ENCODE measurements at regions not wholly inside any gene's neighbourhood (a gene's known extent, or its start where the extent isn't known, plus 50 kb on each side); places are given as distances from the start of the nearest gene placed in this dataset.
A peak's percentile ranks its signal among the peaks of the same experiment; 100 is the strongest.

DNA sequence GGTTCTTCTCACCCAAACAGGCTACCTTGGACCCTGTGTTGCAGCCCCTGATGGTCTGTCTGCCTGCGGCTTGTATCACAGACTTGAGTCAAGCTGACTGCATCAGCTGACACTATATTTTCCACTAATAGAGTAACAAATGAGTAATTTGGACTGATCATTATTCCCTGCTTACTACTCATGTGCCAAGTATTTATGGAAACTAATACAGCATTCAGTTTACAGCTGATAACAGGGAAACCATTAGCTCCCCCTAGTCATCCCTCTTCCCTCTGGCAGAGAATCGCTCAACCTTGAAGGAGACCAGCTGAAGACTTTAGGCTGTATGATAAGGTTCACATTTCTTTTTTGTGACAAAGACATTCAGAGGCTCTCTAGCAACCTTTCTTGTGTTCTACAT is 116.6 kb upstream of the SYT6 start:
- Mint-ChIP-seq H3K36me3 (ENCODE audit: low read depth) (no peaks in the 10 kb centered on the region), H3K9me3 (peaks cover 4% of the 10 kb centered on the region), H3K4me3 (no peak overlapping the region), H3K27ac (no peak overlapping the region), H3K27me3 (peaks cover 18% of the 10 kb centered on the region), H3K4me1 (no peaks in the 10 kb centered on the region)
- ATAC-seq (replicated peaks): no peak

DNA sequence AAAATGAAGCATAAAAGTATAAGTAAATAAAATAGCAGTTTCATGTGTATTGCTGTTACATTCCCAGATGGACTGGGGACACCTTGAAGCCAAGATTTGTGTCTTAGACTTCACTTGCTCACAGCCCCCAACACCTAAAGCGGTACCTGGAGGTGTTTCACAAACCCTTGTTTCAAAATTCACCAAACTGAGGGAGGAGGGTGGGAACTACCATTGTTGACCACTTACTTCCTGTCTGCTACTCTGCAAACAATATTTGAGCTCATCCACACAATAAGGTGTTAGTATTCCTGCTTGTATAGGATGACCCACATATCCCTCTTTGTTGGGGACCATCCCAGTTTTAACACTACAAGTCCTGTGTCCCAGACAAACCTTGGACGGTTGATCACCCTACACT is 115.9 kb upstream of the SYT6 start:
- no peak for ATAC-seq (replicated peaks)
- Mint-ChIP-seq H3K4me1 (no peaks in the 10 kb centered on the region), H3K27ac (no peak overlapping the region), H3K4me3 (no peak overlapping the region), H3K27me3 (peaks cover 20% of the 10 kb centered on the region), H3K9me3 (peaks cover 4% of the 10 kb centered on the region), H3K36me3 (ENCODE audit: low read depth) (no peaks in the 10 kb centered on the region)

DNA sequence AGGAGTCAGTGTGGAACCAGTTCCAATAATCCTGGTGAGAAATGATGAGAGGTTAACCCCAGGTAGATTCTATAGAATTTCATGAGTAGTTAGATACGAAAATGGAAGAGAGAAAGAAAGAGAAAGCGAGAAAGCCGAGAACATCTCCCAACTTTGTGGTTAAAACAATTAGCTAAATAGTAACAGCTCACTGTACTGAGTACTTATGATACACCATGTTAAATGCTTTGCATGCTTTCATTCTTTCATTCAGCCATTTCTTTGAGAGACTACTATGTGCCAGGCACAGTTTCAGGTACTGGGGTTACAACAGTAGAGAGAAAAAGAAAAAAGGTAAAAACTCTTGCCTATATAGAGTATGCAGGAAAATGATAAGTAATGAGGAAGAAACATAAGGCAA is 109.7 kb upstream of the SYT6 start:
- no peaks in the 10 kb centered on the region for H3K36me3 Mint-ChIP-seq (ENCODE audit: low read depth)

DNA sequence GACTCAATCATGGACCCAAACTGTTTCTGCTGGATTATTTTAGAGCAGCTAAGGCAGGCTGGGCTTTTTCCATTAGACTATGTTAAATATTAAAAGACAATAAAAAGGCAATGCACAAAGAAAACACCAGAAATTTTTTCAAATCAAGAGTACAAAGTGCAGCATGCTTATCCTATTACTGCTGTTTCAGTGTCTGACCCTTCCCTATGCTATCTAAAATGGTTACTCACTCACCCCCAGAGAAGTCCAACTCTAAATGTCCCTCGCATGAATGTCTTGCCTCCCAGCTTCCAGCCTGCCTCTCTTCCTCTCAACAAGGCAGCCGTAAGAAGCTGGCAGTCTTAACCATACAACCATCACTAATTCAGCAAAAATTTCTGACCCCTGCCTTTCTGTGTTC is 108.7 kb upstream of the SYT6 start:
- no peak for ATAC-seq (replicated peaks)
- Mint-ChIP-seq H3K9me3 (peaks cover 4% of the 10 kb centered on the region), H3K27ac (no peak overlapping the region), H3K36me3 (ENCODE audit: low read depth) (no peaks in the 10 kb centered on the region), H3K4me1 (no peaks in the 10 kb centered on the region), H3K4me3 (no peak overlapping the region), H3K27me3 (peaks cover 16% of the 10 kb centered on the region)

More for the DNA sequence above, 109.7 kb upstream of the SYT6 start:
- no peak overlapping the region for H3K27ac Mint-ChIP-seq
- H3K9me3 Mint-ChIP-seq: peaks cover 4% of the 10 kb centered on the region
- H3K4me1 Mint-ChIP-seq: no peaks in the 10 kb centered on the region
- peaks cover 16% of the 10 kb centered on the region for H3K27me3 Mint-ChIP-seq
- peak; percentile 84 for ATAC-seq (replicated peaks)
- H3K4me3 Mint-ChIP-seq: no peak overlapping the region

DNA sequence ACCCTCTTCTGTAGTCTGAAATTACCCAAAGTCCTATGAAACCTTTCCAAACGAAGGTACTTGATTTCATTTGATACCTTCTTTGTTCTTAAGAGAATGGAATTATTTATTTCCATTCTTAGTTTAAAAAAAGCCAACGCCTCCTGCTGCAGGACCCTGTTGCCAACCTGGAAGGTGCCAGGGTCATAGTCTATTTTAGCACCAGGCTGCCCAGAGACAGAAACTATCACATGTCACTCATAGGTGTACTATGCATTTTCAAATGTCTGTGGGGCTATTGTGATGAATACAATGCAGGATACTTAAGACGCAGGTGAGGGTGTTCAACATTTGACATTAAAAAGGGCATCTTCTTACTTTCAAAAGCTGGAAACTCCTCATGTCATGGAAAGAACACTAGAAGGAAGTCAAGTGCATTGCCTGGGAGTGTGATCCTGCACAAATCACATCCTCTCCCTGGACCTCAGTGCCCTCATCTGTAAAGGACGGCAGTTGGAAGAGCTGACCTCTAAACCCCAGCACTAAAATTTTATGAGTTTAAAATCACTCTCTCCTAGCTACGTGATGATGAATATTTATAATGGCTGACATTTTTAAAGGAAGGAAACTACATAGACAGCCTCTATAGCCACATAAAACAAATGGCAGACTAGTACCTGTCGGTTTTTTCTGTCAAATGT is 107.3 kb upstream of the SYT6 start:
- no peaks in the 10 kb centered on the region for H3K36me3 Mint-ChIP-seq (ENCODE audit: low read depth)
- H3K4me1 Mint-ChIP-seq: no peaks in the 10 kb centered on the region
- H3K27me3 Mint-ChIP-seq: peaks cover 7% of the 10 kb centered on the region
- H3K4me3 Mint-ChIP-seq: no peak overlapping the region
- ATAC-seq (replicated peaks): no peak
- H3K9me3 Mint-ChIP-seq: no peaks in the 10 kb centered on the region
- H3K27ac Mint-ChIP-seq: no peak overlapping the region

DNA sequence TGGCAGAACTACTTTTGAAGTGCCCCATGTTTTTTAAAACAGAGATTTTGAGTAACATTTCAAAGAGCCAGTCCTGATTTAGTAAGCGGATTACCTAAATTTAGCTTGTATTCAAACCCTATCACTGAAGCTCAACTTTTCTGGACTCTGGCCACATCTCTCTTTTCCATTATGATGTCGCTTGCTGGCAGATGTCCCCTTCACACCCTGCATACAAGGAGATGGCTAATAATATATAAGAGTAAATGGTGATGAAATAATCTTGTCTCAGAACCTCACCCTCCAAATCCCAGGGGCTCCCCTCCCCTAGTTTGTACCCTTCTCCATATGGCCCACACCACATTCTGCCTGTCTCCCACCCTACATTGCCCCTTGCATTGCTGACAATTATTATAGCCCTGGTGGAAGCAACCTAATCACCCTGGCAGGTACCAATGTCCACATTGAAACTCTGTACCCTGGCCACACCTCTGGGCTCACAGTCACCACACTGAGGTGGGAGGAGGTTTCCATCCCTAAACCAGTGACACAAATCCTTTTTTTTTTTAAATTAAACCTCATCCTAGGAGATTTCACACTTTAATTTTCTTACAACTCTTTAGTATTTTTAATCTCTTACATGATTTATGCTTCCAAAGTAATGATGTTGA is 106.0 kb upstream of the SYT6 start:
- Mint-ChIP-seq H3K9me3 (no peaks in the 10 kb centered on the region), H3K27ac (no peak overlapping the region), H3K27me3 (no peaks in the 10 kb centered on the region), H3K4me1 (no peaks in the 10 kb centered on the region), H3K4me3 (no peak overlapping the region), H3K36me3 (ENCODE audit: low read depth) (no peaks in the 10 kb centered on the region)
- ATAC-seq (replicated peaks): no peak

DNA sequence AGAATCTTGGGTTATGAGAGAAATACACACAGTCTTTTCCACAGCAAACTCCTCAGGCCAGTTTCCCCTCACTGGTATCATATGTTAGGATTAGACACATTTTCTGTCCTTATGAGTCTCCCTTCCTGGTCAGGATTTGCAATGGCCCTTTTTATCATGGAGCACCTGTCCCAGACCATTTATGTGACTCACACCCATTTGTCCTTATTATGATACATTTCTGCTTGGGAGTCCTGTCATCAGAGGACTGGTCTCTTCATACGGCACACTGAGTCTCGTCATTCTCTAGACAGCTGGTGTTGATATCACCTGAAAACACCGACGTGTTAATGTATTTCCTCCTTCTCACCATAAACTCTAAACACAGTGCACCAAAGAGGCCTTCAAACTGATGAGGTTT is 105.0 kb upstream of the SYT6 start:
- ATAC-seq (replicated peaks): no peak
- Mint-ChIP-seq H3K36me3 (ENCODE audit: low read depth) (no peaks in the 10 kb centered on the region), H3K4me1 (no peaks in the 10 kb centered on the region), H3K27ac (no peak overlapping the region), H3K4me3 (no peak overlapping the region), H3K9me3 (no peaks in the 10 kb centered on the region), H3K27me3 (no peaks in the 10 kb centered on the region)

DNA sequence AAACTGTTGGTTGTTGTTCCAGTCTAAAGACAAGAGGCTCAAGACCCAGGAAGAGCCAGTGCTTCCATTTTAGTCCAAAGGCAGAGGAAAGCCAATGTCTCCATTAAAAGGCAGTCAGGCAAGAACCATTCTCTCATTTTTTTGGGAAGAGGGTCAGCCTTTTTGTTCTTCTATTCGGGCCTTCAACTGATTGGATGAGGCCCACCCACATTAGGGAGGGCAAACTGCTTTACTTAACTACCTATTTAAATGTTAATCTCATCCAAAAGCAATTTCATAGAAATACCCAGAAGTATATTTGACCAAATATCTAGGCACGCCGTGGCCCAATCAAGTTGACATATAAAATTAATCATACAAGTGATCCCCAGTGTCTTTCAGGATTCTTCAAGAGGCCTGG is 104.4 kb upstream of the SYT6 start:
- Mint-ChIP-seq H3K4me3 (no peak overlapping the region), H3K27me3 (no peaks in the 10 kb centered on the region), H3K27ac (no peak overlapping the region), H3K4me1 (no peaks in the 10 kb centered on the region), H3K9me3 (no peaks in the 10 kb centered on the region), H3K36me3 (ENCODE audit: low read depth) (no peaks in the 10 kb centered on the region)
- no peak for ATAC-seq (replicated peaks)

DNA sequence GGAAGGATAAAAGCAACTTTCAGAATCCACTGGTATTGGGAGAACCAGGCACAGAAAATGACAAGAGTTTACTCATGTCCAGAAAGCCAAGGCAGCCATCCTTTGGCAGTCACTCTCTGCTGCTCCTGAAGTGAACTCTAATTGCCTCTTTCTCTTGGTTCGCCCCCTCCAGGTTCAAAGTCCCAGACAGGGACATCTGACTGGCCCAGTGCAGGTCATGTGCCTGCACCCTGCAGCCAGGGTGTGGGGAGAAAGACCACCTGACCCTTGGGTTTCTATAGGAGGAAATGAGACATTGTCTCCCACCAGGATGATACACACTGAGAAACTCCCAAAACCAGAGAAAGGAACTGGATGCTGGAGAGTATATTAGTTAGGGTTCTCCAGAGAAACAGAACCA is 103.9 kb upstream of the SYT6 start:
- Mint-ChIP-seq H3K36me3 (ENCODE audit: low read depth) (no peaks in the 10 kb centered on the region), H3K27me3 (no peaks in the 10 kb centered on the region)

DNA sequence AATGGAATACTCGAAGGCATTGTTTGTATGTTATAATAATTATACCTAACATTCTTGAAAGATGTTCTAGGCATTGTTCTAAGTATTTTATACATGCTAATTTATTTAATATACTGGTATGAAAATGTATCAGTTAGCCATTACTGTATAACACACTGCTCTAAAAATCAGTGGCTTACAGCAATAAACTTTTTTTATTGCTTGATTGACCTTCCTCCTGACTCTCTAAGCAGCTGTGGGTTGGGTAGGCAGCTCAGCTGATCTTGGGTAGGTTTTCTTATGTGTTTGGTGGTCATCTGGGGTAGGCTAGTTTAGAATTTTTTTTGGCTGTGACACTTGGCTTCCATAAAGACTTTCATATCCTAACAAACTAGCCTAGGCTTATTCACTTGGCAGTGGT is 100.2 kb upstream of the SYT6 start:
- peaks cover 4% of the 10 kb centered on the region for H3K4me1 Mint-ChIP-seq
- H3K36me3 Mint-ChIP-seq (ENCODE audit: low read depth): no peaks in the 10 kb centered on the region
- H3K9me3 Mint-ChIP-seq: peaks cover 4% of the 10 kb centered on the region
- H3K27ac Mint-ChIP-seq: no peak overlapping the region
- no peak overlapping the region for H3K4me3 Mint-ChIP-seq
- no peak for ATAC-seq (replicated peaks)
- H3K27me3 Mint-ChIP-seq: no peaks in the 10 kb centered on the region

More for the DNA sequence above, 103.9 kb upstream of the SYT6 start:
- no peak overlapping the region for H3K27ac Mint-ChIP-seq
- ATAC-seq (replicated peaks): no peak
- peaks cover under 1% of the 10 kb centered on the region for H3K9me3 Mint-ChIP-seq
- no peak overlapping the region for H3K4me3 Mint-ChIP-seq
- H3K4me1 Mint-ChIP-seq: peaks cover under 1% of the 10 kb centered on the region

DNA sequence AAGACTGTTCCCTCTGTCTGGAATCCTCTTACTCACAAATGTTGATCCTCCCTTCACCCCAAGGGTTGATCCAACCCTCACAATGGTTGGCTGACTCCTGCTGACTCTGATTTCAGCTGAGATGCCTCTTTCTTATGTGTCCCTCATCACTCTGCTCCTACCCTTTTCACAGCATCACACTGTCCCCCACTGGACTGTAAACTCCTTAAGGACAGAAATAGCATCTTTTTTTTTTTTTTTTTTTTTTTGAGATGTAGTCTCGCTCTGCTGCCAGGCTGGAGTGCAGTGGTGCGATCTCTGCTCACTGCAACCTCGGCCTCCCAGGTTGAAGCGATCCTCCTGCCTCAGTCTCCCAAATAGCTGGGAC is 97.9 kb upstream of the SYT6 start:
- no peak overlapping the region for H3K27ac Mint-ChIP-seq
- peaks cover 4% of the 10 kb centered on the region for H3K4me1 Mint-ChIP-seq
- no peaks in the 10 kb centered on the region for H3K27me3 Mint-ChIP-seq
- H3K36me3 Mint-ChIP-seq (ENCODE audit: low read depth): no peaks in the 10 kb centered on the region
- no peak overlapping the region for H3K4me3 Mint-ChIP-seq
- no peak for ATAC-seq (replicated peaks)
- peaks cover 4% of the 10 kb centered on the region for H3K9me3 Mint-ChIP-seq

DNA sequence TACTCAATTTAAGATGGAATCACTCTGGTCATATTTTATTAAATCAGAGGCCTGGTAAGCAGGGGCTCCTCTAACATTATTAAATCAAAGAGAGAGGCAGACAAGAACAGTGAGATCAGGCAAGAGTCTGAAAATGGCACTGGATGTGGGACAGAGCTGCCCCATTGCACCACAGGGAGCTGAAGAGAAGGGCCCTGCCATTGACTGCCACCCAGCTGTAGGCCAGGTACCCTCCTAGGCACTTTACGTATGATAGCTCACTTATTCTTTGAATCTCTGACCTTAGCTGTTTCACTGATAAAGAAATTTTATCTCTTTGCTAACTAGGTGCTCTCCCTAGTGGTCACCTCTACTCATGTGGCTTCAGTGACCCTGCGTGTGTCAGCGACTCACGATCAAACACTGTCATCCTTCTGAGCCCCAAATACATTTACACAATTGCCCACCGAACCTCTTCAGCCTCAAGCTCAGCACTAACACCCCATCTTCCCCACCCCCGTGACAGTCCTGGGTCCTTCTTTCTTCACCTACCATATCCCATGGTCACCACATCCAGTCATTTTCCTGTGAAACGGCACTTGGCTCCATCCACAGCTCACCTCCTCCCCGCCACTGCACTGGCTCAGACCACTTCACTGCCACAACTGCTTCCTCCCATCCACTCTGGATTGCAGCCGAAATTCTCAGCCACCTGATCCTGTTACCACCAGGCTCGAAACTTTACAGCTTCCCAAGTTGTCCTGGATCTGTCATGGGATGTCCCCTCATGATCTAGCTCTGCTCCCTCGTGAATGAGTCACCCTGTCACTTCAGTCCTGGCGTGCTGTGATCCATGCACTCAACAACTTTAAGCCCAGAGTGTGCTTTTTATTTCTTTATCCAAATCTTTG is 97.3 kb upstream of the SYT6 start:
- H3K27ac Mint-ChIP-seq: no peak overlapping the region
- ATAC-seq (replicated peaks): no peak
- peaks cover 4% of the 10 kb centered on the region for H3K4me1 Mint-ChIP-seq
- H3K9me3 Mint-ChIP-seq: peaks cover 4% of the 10 kb centered on the region
- no peaks in the 10 kb centered on the region for H3K27me3 Mint-ChIP-seq
- no peaks in the 10 kb centered on the region for H3K36me3 Mint-ChIP-seq (ENCODE audit: low read depth)
- H3K4me3 Mint-ChIP-seq: no peak overlapping the region

DNA sequence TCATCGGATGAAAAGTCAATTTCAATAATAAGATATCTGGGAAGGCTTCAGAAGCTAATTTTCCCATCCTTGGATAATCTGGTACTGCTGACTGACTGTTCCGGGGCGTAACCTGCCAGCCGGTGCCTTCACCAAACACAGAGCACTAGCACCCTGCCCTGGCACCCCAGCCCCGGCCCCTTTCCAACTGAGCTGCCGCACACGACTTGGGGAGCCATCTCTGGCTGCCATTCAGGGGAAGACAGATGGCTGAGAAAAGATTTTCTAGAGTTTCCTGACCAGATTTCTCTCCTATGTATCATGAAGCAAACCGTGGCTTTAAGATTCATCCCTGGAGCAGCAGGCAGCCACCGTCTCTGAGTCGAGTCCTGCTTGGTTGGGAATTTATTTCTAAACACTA is 96.0 kb upstream of the SYT6 start:
- Mint-ChIP-seq H3K4me1 (peaks cover 4% of the 10 kb centered on the region), H3K27me3 (no peaks in the 10 kb centered on the region), H3K4me3 (no peak overlapping the region), H3K27ac (no peak overlapping the region), H3K9me3 (peaks cover 4% of the 10 kb centered on the region), H3K36me3 (ENCODE audit: low read depth) (no peaks in the 10 kb centered on the region)
- ATAC-seq (replicated peaks): no peak

DNA sequence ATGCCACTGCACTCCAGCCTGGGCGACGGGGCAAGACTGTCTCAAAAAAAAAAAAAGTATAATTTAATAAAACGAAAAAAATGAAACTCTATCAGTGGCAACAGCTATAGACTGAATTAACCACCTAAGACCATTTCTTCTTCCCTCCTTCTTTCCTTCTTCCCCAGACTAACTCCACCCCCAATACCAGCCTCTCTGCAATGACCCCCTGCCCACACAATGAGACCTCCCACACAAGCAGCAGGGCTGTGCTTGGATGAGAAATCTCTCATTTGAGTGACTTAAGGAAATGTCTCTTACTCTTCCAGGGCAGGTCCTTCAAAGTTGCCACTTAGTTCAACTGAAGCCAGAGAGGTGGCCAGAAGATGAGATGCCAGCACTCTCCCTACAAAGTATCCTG is 94.5 kb upstream of the SYT6 start:
- H3K27me3 Mint-ChIP-seq: no peaks in the 10 kb centered on the region
- no peak for ATAC-seq (replicated peaks)

More for the DNA sequence above, 94.5 kb upstream of the SYT6 start:
- H3K4me1 Mint-ChIP-seq: peaks cover 4% of the 10 kb centered on the region
- no peak overlapping the region for H3K4me3 Mint-ChIP-seq
- no peaks in the 10 kb centered on the region for H3K36me3 Mint-ChIP-seq (ENCODE audit: low read depth)
- H3K9me3 Mint-ChIP-seq: peaks cover 13% of the 10 kb centered on the region
- no peak overlapping the region for H3K27ac Mint-ChIP-seq

All from activated T-helper 17 cell treated with anti-CD3 and anti-CD28 coated beads, Interleukin-2, amount 50 U/mL, for 72 hours (primary cell).